ENCODE measurements at regions not wholly inside any gene's neighbourhood (a gene's known extent, or its start where the extent isn't known, plus 50 kb on each side); places are given as distances from the start of the nearest gene placed in this dataset.
"Not testable (repeated sequence)": the region's sequence is repeated elsewhere in the genome, so short reads cannot be mapped to it uniquely, and the experiment has no call there.

GRCh38 chr11:3454844-3455243, 75.9 kb upstream of the ZNF195 start:
- peak; percentile 56 for TF ChIP-seq CTCF (IDR thresholded peaks at IDR 0.05; ENCODE audit: insufficient read depth, low read depth, low read length)
- TF ChIP-seq EZH2 (IDR thresholded peaks at IDR 0.05; ENCODE audit: insufficient read depth, low read length): not testable (repeated sequence)

Data from astrocyte (in vitro differentiated cells and primary cell).